Testis (tissue), 2 donors: ENCODE measurements at regions not wholly inside any gene's neighbourhood (a gene's known extent, or its start where the extent isn't known, plus 50 kb on each side); places are given as distances from the start of the nearest gene placed in this dataset.

Experiments
- POLR2A ChIP-seq: fragments of 450-650 bp; IDR thresholded peaks from one replicate; pipeline ENCODE4 v1.6.1; 2017; ENCODE audit warnings: antibody characterized with exemption, mild to moderate bottlenecking, moderate library complexity
- TF ChIP-seq, protein P1 (sequence below), 3 experiments: fragments of 450-650 bp in 2 of 3; fragments of 200-600 bp in 1 of 3; sonication (generic) in 1 of 3; IDR thresholded peaks; one replicate each; pipeline ENCODE4 v1.5.1; 2016 to 2019; ENCODE audit warnings: antibody characterized with exemption in 3 of 3, mild to moderate bottlenecking in 2 of 3, moderate library complexity in 1 of 3

DNA sequence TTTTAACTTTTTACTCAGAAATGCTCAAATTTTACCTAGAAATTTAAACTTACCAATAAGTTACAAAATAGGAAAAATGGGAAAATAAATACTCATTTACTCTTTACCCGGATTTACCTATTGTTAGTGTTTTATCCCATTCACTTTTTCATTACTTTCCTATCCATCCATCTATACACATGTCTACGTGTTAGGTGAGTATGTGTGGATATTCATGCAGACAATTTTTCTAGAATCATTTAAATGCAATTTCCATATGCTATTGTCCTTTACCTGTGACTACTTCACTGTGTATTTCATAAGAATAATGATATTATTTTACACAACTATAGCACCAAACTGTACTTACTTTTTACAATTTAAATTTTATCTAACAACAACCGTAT lies 896.6 kb upstream of the INTU start:
- TF ChIP-seq, protein P1, sequence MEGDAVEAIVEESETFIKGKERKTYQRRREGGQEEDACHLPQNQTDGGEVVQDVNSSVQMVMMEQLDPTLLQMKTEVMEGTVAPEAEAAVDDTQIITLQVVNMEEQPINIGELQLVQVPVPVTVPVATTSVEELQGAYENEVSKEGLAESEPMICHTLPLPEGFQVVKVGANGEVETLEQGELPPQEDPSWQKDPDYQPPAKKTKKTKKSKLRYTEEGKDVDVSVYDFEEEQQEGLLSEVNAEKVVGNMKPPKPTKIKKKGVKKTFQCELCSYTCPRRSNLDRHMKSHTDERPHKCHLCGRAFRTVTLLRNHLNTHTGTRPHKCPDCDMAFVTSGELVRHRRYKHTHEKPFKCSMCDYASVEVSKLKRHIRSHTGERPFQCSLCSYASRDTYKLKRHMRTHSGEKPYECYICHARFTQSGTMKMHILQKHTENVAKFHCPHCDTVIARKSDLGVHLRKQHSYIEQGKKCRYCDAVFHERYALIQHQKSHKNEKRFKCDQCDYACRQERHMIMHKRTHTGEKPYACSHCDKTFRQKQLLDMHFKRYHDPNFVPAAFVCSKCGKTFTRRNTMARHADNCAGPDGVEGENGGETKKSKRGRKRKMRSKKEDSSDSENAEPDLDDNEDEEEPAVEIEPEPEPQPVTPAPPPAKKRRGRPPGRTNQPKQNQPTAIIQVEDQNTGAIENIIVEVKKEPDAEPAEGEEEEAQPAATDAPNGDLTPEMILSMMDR (IDR thresholded peaks at IDR 0.05), result no peak
- no peak for TF ChIP-seq POLR2A
